GM12872 (cell line): ENCODE measurements at regions not wholly inside any gene's neighbourhood (a gene's known extent, or its start where the extent isn't known, plus 50 kb on each side); places are given as distances from the start of the nearest gene placed in this dataset.

ENCODE experiments used
- CTCF ChIP-seq: IDR thresholded peaks from 3 replicates; pipeline ENCODE4 v1.5.1; 2011; ENCODE audit warnings: low read depth, mild to moderate bottlenecking, low read length, moderate library complexity; ENCODE audit not compliant: insufficient read depth

GRCh38 chr17:12546983-12547382 is 118.7 kb upstream of the MYOCD start:
- TF ChIP-seq CTCF, result no peak

GRCh38 chr17:12547831-12548230 is 117.9 kb upstream of the MYOCD start:
- TF ChIP-seq CTCF, result no peak

GRCh38 chr17:12548558-12548957 is 117.1 kb upstream of the MYOCD start:
- no peak for TF ChIP-seq CTCF

- TF ChIP-seq CTCF, result no peak
These were observed 116.1 kb upstream of the MYOCD start for GRCh38 chr17:12549499-12550041.

GRCh38 chr17:12553625-12554024 is 112.1 kb upstream of the MYOCD start:
- TF ChIP-seq CTCF, result no peak

- no peak for TF ChIP-seq CTCF
These were observed 111.4 kb upstream of the MYOCD start for GRCh38 chr17:12554251-12554650.

GRCh38 chr17:12566291-12566690 is 99.4 kb upstream of the MYOCD start:
- TF ChIP-seq CTCF, result no peak
